GM12891 (cell line): ENCODE measurements at regions not wholly inside any gene's neighbourhood (a gene's known extent, or its start where the extent isn't known, plus 50 kb on each side); places are given as distances from the start of the nearest gene placed in this dataset.

ENCODE experiments used
- POLR2A ChIP-seq: IDR thresholded peaks from 2 replicates; pipeline ENCODE4 v1.6.1; 2011; ENCODE audit warnings: low read depth, low read length, control low read depth
- POLR2AphosphoS5 ChIP-seq: IDR thresholded peaks from 2 replicates; pipeline ENCODE4 v1.6.1; 2011; ENCODE audit warnings: low read depth, low read length, control low read depth
- TAF1 ChIP-seq: IDR thresholded peaks from 2 replicates; pipeline ENCODE4 v1.6.1; 2011; ENCODE audit warnings: low read depth, low read length, control low read depth

DNA sequence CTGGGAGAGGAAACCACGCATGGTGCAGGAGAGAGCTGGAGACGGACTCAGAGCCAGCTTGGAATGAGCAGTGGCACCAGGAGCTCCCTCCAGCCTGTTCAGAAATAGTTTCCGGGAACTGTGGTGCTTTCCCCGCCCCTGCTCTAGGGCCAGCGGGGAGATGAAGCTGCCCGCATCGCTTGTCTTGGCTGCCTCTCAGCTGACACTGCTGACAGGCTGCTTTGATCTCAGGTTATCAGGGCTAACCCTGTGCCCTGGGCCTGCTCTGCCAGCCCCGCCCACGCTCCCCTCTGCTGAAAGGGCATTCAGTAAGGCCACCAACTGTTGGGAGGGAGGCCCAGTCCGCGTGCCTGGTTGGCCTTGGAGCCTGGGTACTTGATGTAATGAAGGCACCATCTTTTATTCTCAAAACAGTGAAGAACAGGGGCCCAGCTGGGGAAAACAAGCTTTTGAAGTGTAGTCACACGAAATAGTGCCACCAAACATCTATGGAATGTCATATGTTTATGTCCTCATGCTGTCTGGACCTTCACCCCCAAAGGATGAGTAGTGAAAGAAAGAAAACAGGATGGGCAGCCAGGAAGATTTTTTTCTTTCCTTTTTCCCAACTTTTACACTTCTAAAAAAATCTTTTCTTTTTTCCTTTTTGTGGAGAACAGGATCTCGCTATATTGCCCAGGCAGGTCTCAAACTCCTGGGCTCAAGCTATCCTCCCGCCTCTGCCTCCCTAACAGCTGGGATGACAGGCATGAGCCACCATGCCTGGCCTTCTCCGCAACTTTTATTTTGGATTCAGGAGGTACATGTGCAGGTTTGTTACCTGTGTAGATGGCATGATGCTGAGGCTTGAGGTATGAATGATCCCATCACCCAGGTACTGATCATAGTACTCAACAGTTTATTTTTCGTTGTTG, 115.9 kb upstream of the TBX3 start:
- no peak for TF ChIP-seq POLR2A
- no peak for TF ChIP-seq POLR2AphosphoS5
- TF ChIP-seq TAF1 = no peak
